Upper lobe of left lung (tissue), 4 donors: ENCODE measurements at regions not wholly inside any gene's neighbourhood (a gene's known extent, or its start where the extent isn't known, plus 50 kb on each side); places are given as distances from the start of the nearest gene placed in this dataset.

Experiments used
- CTCF ChIP-seq, 6 experiments: fragments of 450-650 bp in 4 of 6; fragments of 200-600 bp in 2 of 6; sonication (generic) in 2 of 6; IDR thresholded peaks; one replicate each; pipeline ENCODE4 v1.5.1; 2016 to 2019; ENCODE audit warnings: antibody characterized with exemption in 6 of 6
- POLR2A ChIP-seq, 4 donors: fragments of 450-650 bp; IDR thresholded peaks; one replicate each; pipeline ENCODE4 v1.5.1; 2016 to 2017; ENCODE audit warnings: antibody characterized with exemption in 4 of 4, mild to moderate bottlenecking in 2 of 4
- POLR2AphosphoS5 ChIP-seq, 2 donors: sonication (generic); formaldehyde crosslinking; IDR thresholded peaks; one replicate each; pipeline ENCODE4 v1.5.1; 2017; ENCODE audit warnings: antibody characterized with exemption in 2 of 2

GRCh38 chr5:111856876-111857466 lies 100.0 kb upstream of the NREP start:
- TF ChIP-seq CTCF (IDR thresholded peaks at IDR 0.05) (no peak), POLR2A (IDR thresholded peaks at IDR 0.05) (no peak), POLR2AphosphoS5 (IDR thresholded peaks at IDR 0.05) (no peak)
